GM23248 (cell line): ENCODE measurements at regions not wholly inside any gene's neighbourhood (a gene's known extent, or its start where the extent isn't known, plus 50 kb on each side); places are given as distances from the start of the nearest gene placed in this dataset.

Experiments used
- DNase-seq: peaks from one replicate; pipeline ENCODE4 v3.0.0-alpha.2; 2015
- H2AFZ ChIP-seq: fragments of 200-600 bp; sonication (generic); 2 replicates; pipeline ENCODE4 v1.6.1; 2016; ENCODE audit warnings: antibody characterized with exemption
- H3F3A ChIP-seq: fragments of 200-600 bp; sonication (generic); 2 replicates; pipeline ENCODE4 v1.6.1; 2016; ENCODE audit warnings: mild to moderate bottlenecking, antibody characterized with exemption, mixed run types; ENCODE audit not compliant: insufficient read depth
- H3K27ac ChIP-seq: fragments of 200-600 bp; sonication (generic); 2 replicates; pipeline ENCODE4 v1.5.1; 2016; ENCODE audit warnings: mild to moderate bottlenecking
- H3K27me3 ChIP-seq: fragments of 200-600 bp; sonication (generic); replicated peaks from 2 replicates; pipeline ENCODE4 v1.6.1; 2016; ENCODE audit warnings: mild to moderate bottlenecking; ENCODE audit not compliant: insufficient read depth
- H3K36me3 ChIP-seq: fragments of 200-600 bp; sonication (generic); 2 replicates; pipeline ENCODE4 v1.6.1; 2016; ENCODE audit warnings: low read depth, mild to moderate bottlenecking
- H3K4me1 ChIP-seq: fragments of 200-600 bp; sonication (generic); 2 replicates; pipeline ENCODE4 v1.6.1; 2016; ENCODE audit warnings: mild to moderate bottlenecking; ENCODE audit not compliant: insufficient read depth
- H3K4me2 ChIP-seq: fragments of 200-600 bp; sonication (generic); one replicate; pipeline ENCODE4 v1.6.1; 2016; ENCODE audit warnings: mild to moderate bottlenecking; ENCODE audit not compliant: unreplicated experiment
- H3K4me3 ChIP-seq: fragments of 200-600 bp; sonication (generic); 2 replicates; pipeline ENCODE4 v1.5.1; 2016; ENCODE audit warnings: mild to moderate bottlenecking
- H3K79me2 ChIP-seq: fragments of 200-600 bp; sonication (generic); 2 replicates; pipeline ENCODE4 v1.6.1; 2016; ENCODE audit warnings: mild to moderate bottlenecking; ENCODE audit not compliant: insufficient read depth
- H3K9ac ChIP-seq: fragments of 200-600 bp; sonication (generic); 2 replicates; pipeline ENCODE4 v1.6.1; 2016; ENCODE audit warnings: mild to moderate bottlenecking
- H3K9me2 ChIP-seq: fragments of 200-600 bp; sonication (generic); 2 replicates; pipeline ENCODE4 v1.6.1; 2016; ENCODE audit warnings: mixed run types, mild to moderate bottlenecking, moderate library complexity; ENCODE audit not compliant: insufficient read depth
- H3K9me3 ChIP-seq: fragments of 200-600 bp; sonication (generic); one replicate; pipeline ENCODE4 v1.6.1; 2017; ENCODE audit warnings: low read depth
- H4K20me1 ChIP-seq: fragments of 200-600 bp; sonication (generic); 2 replicates; pipeline ENCODE4 v1.6.0; 2016; ENCODE audit not compliant: insufficient read depth
- EZH2 ChIP-seq: fragments of 200-600 bp; sonication (generic); IDR thresholded peaks from 2 replicates; pipeline ENCODE4 v1.6.1; 2018; ENCODE audit warnings: antibody characterized with exemption, mild to moderate bottlenecking; ENCODE audit not compliant: insufficient read depth, poor library complexity, severe bottlenecking
- EZH2phosphoT487 ChIP-seq: fragments of 200-600 bp; sonication (generic); IDR thresholded peaks from 2 replicates; pipeline ENCODE4 v1.6.1; 2018; ENCODE audit warnings: antibody characterized with exemption, moderate library complexity, mild to moderate bottlenecking, low read depth; ENCODE audit not compliant: insufficient read depth
- WGBS, 2 experiments: methylation state at CpG; one replicate each; pipeline ENCODE4 v1.1.6; 2015 to 2017; ENCODE audit warnings: low lambda C conversion rate in 2 of 2, low coverage in 1 of 2; ENCODE audit errors: missing lambda C conversion rate in 2 of 2; 5-methylcytosine and 5-hydroxymethylcytosine counted together
- in situ Hi-C: fragments of 300-500 bp; cut with MboI; formaldehyde crosslinking; loops from 2 replicates; pipeline ENCODE4 v1.15.0; 2020

GRCh38 chr2:188664416-188664815 is 309.8 kb upstream of the COL3A1 start:
- no peak overlapping the region for H3K27ac ChIP-seq
- in situ Hi-C loops: no loop called here
- H3K4me2 ChIP-seq: no peak overlapping the region
- H3F3A ChIP-seq: peaks cover 28% of the 10 kb centered on the region
- DNase-seq: no peak
- no peaks in the 10 kb centered on the region for H3K36me3 ChIP-seq
- no peaks in the 10 kb centered on the region for H4K20me1 ChIP-seq
- H3K4me1 ChIP-seq: peaks cover 34% of the 10 kb centered on the region
- H3K9me2 ChIP-seq: no peaks in the 10 kb centered on the region
- H3K9ac ChIP-seq: no peak overlapping the region
- H3K9me3 ChIP-seq: no peaks in the 10 kb centered on the region
- no peak overlapping the region for H3K4me3 ChIP-seq
- H2AFZ ChIP-seq: peak overlapping the region; percentile 12; the same call in 1 of the 2 replicates
- WGBS, 2 experiments: 68 to 90% methylated on average over 2 of the region's 2 CpGs
- no peaks in the 10 kb centered on the region for H3K79me2 ChIP-seq
- TF ChIP-seq EZH2 (no peak), EZH2phosphoT487 (no peak)
- H3K27me3 ChIP-seq: no peaks in the 10 kb centered on the region

GRCh38 chr2:188664951-188665595 is 309.1 kb upstream of the COL3A1 start:
- H3K27ac ChIP-seq: no peak overlapping the region

GRCh38 chr2:188665727-188666304 is 308.4 kb upstream of the COL3A1 start:
- peak overlapping the region; percentile 74 for H3K4me2 ChIP-seq
- no peak overlapping the region for H3K9ac ChIP-seq
- H3K4me3 ChIP-seq: peak overlapping the region; percentile 41
- H3K9me2 ChIP-seq: no peaks in the 10 kb centered on the region
- no peaks in the 10 kb centered on the region for H3K79me2 ChIP-seq
- H3K27ac ChIP-seq: no peak overlapping the region
- H3K4me1 ChIP-seq: peaks cover 26% of the 10 kb centered on the region
- no peaks in the 10 kb centered on the region for H3K27me3 ChIP-seq
- H2AFZ ChIP-seq: peak overlapping the region; percentile 47; the same call in 1 of the 2 replicates
- TF ChIP-seq EZH2: no peak
- no peaks in the 10 kb centered on the region for H4K20me1 ChIP-seq
- DNase-seq: no peak
- peaks cover 20% of the 10 kb centered on the region for H3F3A ChIP-seq
- H3K9me3 ChIP-seq: no peaks in the 10 kb centered on the region
- in situ Hi-C loops: no loop called here
- H3K36me3 ChIP-seq: no peaks in the 10 kb centered on the region

More at GRCh38 chr2:188664951-188665595, 309.1 kb upstream of the COL3A1 start:
- H3K9me3 ChIP-seq: no peaks in the 10 kb centered on the region
- H3K4me1 ChIP-seq: peaks cover 27% of the 10 kb centered on the region
- H3K4me3 ChIP-seq: peak overlapping the region; percentile 41
- H3K9me2 ChIP-seq: no peaks in the 10 kb centered on the region
- peak overlapping the region; percentile 47; the same call in 1 of the 2 replicates for H2AFZ ChIP-seq
- DNase-seq: peak; percentile 72
- H3F3A ChIP-seq: peaks cover 21% of the 10 kb centered on the region
- H3K79me2 ChIP-seq: no peaks in the 10 kb centered on the region
- H3K36me3 ChIP-seq: no peaks in the 10 kb centered on the region
- in situ Hi-C loops: no loop called here
- TF ChIP-seq EZH2 (no peak), EZH2phosphoT487 (no peak)
- 7 to 8% methylated on average over 3 of the region's 3 CpGs for WGBS, 2 experiments
- H3K4me2 ChIP-seq: peak overlapping the region; percentile 74
- no peaks in the 10 kb centered on the region for H4K20me1 ChIP-seq
- H3K27me3 ChIP-seq: no peaks in the 10 kb centered on the region
- no peak overlapping the region for H3K9ac ChIP-seq

- Histone ChIP-seq H3K27ac (no peak overlapping the region), H3K4me1 (peaks cover 26% of the 10 kb centered on the region), H3K9me2 (no peaks in the 10 kb centered on the region), H3K4me2 (no peak overlapping the region), H3K4me3 (no peak overlapping the region), H3K36me3 (no peaks in the 10 kb centered on the region), H3K9me3 (no peaks in the 10 kb centered on the region), H3K9ac (no peak overlapping the region), H4K20me1 (no peaks in the 10 kb centered on the region), H3K79me2 (no peaks in the 10 kb centered on the region), H3K27me3 (no peaks in the 10 kb centered on the region), H3F3A (peaks cover 20% of the 10 kb centered on the region), H2AFZ (no peak overlapping the region)
- TF ChIP-seq EZH2: no peak
- no peak for TF ChIP-seq EZH2phosphoT487
- in situ Hi-C loops: no loop called here
- DNase-seq: no peak
Observed at GRCh38 chr2:188666503-188666902, 307.7 kb upstream of the COL3A1 start.
